Loucy (cell line): ENCODE measurements at regions not wholly inside any gene's neighbourhood (a gene's known extent, or its start where the extent isn't known, plus 50 kb on each side); places are given as distances from the start of the nearest gene placed in this dataset.

ENCODE experiments used
- H2AFZ ChIP-seq: fragments of 200-600 bp; sonication (generic); 2 replicates; pipeline ENCODE4 v1.6.0; 2016; ENCODE audit warnings: antibody characterized with exemption, mild to moderate bottlenecking, low read length, moderate library complexity
- H3F3A ChIP-seq: fragments of 200-600 bp; 2 replicates; pipeline ENCODE4 v1.6.0; 2016; ENCODE audit warnings: antibody characterized with exemption, low read depth, mild to moderate bottlenecking
- H3K27me3 ChIP-seq: fragments of 200-600 bp; sonication (generic); 2 replicates; pipeline ENCODE4 v1.6.1; 2014; ENCODE audit warnings: low read length, mild to moderate bottlenecking; ENCODE audit not compliant: insufficient read depth, poor library complexity, severe bottlenecking
- H3K36me3 ChIP-seq: fragments of 200-600 bp; sonication (generic); 2 replicates; pipeline ENCODE4 v1.6.1; 2016; ENCODE audit warnings: low read length; ENCODE audit not compliant: insufficient read depth
- H3K4me1 ChIP-seq: fragments of 200-600 bp; sonication (generic); 2 replicates; pipeline ENCODE4 v1.5.1; 2014; ENCODE audit warnings: low read length, mild to moderate bottlenecking; ENCODE audit not compliant: insufficient read depth, poor library complexity, severe bottlenecking
- H3K4me2 ChIP-seq: fragments of 200-600 bp; sonication (generic); 2 replicates; pipeline ENCODE4 v1.6.0; 2014; ENCODE audit warnings: antibody characterized with exemption, low read length, low read depth, mild to moderate bottlenecking; ENCODE audit not compliant: poor library complexity, severe bottlenecking
- H3K4me3 ChIP-seq: fragments of 200-600 bp; sonication (generic); 2 replicates; pipeline ENCODE4 v1.5.1; 2014; ENCODE audit warnings: low read length, mild to moderate bottlenecking, mixed read lengths; ENCODE audit not compliant: poor library complexity, severe bottlenecking
- H3K79me2 ChIP-seq: fragments of 200-600 bp; sonication (generic); 2 replicates; pipeline ENCODE4 v1.6.1; 2014; ENCODE audit warnings: low read length; ENCODE audit not compliant: insufficient read depth
- H3K9ac ChIP-seq: fragments of 200-600 bp; sonication (generic); 2 replicates; pipeline ENCODE4 v1.6.0; 2014; ENCODE audit warnings: mild to moderate bottlenecking, low read depth, low read length, moderate library complexity; ENCODE audit not compliant: poor library complexity, severe bottlenecking
- H3K9me2 ChIP-seq: fragments of 200-600 bp; sonication (generic); replicated peaks from 2 replicates; pipeline ENCODE4 v1.6.1; 2016; ENCODE audit warnings: low read depth, low read length, mixed read lengths
- H3K9me3 ChIP-seq: fragments of 200-600 bp; sonication (generic); 2 replicates; pipeline ENCODE4 v1.6.1; 2014; ENCODE audit warnings: mild to moderate bottlenecking, antibody characterized with exemption, low read length, low read depth; ENCODE audit not compliant: insufficient read depth
- H4K20me1 ChIP-seq: fragments of 200-600 bp; sonication (generic); 2 replicates; pipeline ENCODE4 v1.6.0; 2014; ENCODE audit warnings: antibody characterized with exemption, low read length, mild to moderate bottlenecking; ENCODE audit not compliant: insufficient read depth, poor library complexity, severe bottlenecking
- CTCF ChIP-seq: fragments of 200-600 bp; sonication (generic); conservative IDR thresholded peaks from 2 replicates; pipeline ENCODE4 v1.5.1; 2014; ENCODE audit warnings: mild to moderate bottlenecking, antibody characterized with exemption, low read length
- EZH2phosphoT487 ChIP-seq: fragments of 200-600 bp; IDR thresholded peaks from 2 replicates; pipeline ENCODE4 v1.6.1; 2018; ENCODE audit warnings: antibody characterized with exemption, mild to moderate bottlenecking, moderate library complexity, borderline replicate concordance

DNA sequence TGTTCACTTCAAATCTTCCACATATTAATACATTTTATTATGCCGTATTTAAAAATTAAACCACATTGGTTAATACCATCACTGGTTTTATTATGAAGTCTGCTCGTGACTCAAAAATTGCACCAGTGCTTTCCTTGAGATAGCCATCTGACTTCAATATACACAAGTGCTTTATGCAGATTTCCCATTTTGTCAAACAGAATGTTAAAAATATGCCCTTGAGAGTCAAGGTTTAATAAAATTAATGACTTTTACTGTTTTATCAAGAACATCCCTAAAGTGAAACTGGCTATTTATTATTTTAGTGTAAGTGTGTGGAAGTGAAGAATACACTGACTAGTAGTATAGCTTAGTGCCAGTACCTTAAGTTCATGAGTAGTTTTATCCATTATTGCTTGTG, 139.3 kb upstream of the SOX2 start:
- Histone ChIP-seq H3K4me1 (no peaks in the 10 kb centered on the region), H4K20me1 (no peaks in the 10 kb centered on the region), H3K9me3 (no peaks in the 10 kb centered on the region), H3K4me2 (no peak overlapping the region), H3F3A (no peaks in the 10 kb centered on the region), H3K36me3 (no peaks in the 10 kb centered on the region), H3K27me3 (no peaks in the 10 kb centered on the region), H2AFZ (no peak overlapping the region), H3K9me2 (no peaks in the 10 kb centered on the region), H3K9ac (no peak overlapping the region), H3K4me3 (no peak overlapping the region), H3K79me2 (no peaks in the 10 kb centered on the region)
- no peak for TF ChIP-seq CTCF

DNA sequence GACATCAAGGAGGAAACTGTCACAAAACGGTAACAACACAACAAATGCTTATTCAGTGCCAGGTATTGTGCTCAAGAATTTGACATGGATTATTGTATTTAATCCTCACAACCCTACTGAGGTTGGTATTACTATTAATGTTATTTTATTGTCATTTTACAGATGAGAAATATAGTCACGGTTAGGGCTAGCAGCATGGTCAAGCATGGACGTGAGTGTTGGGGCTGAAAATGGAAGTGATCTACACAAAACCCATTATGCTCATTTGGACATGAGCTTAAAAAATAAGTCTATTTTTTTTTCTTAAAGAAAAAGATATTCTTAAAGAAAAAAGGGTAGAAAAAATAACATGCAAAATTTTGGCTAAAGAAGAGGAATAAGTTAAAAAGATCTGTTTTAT, 141.3 kb upstream of the SOX2 start:
- Histone ChIP-seq H4K20me1 (no peaks in the 10 kb centered on the region), H3K4me3 (no peak overlapping the region), H3K9ac (no peak overlapping the region), H3K9me2 (no peaks in the 10 kb centered on the region), H3K4me1 (no peaks in the 10 kb centered on the region), H2AFZ (no peak overlapping the region), H3K79me2 (no peaks in the 10 kb centered on the region), H3K27me3 (no peaks in the 10 kb centered on the region), H3K36me3 (no peaks in the 10 kb centered on the region), H3K9me3 (no peaks in the 10 kb centered on the region), H3F3A (no peaks in the 10 kb centered on the region), H3K4me2 (no peak overlapping the region)
- TF ChIP-seq CTCF (no peak), EZH2phosphoT487 (no peak)

DNA sequence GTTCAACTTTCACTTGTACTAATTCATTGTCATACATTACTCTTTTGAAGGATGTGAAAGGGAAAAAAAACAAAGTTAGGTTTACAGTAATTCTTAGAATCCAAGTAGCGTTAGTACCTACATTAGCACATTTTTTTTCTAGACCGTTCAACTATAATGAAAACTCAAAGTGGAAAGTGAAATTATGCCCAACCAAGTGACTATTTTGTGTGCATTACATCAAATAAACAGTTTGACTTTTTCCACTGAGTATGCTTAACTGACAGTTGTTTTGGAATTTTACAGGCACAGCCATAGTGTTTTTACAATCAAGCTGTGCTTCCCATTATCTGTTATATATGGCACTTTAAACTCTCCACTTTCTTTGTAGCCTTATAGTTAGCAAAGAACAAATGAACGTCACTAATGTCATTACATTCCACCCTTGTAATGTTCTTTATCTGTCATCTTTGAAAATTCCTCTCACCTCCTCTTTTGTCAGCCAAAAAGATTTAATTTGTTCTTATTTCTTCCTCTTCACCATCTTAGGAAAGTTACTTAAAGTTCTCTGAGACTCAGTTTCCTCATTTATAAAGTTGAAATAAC, 142.3 kb upstream of the SOX2 start:
- Histone ChIP-seq H3K79me2 (no peaks in the 10 kb centered on the region), H4K20me1 (no peaks in the 10 kb centered on the region), H3K36me3 (no peaks in the 10 kb centered on the region), H3K9me2 (no peaks in the 10 kb centered on the region), H3K9me3 (no peaks in the 10 kb centered on the region), H3K4me3 (no peak overlapping the region), H2AFZ (no peak overlapping the region), H3K9ac (no peak overlapping the region), H3K4me2 (no peak overlapping the region), H3K27me3 (no peaks in the 10 kb centered on the region), H3F3A (no peaks in the 10 kb centered on the region), H3K4me1 (no peaks in the 10 kb centered on the region)
- TF ChIP-seq EZH2phosphoT487 (no peak), CTCF (no peak)
